WERI-Rb-1 (cell line): ENCODE measurements at regions not wholly inside any gene's neighbourhood (a gene's known extent, or its start where the extent isn't known, plus 50 kb on each side); places are given as distances from the start of the nearest gene placed in this dataset.

ENCODE experiments used
- DNase-seq: peaks from one replicate; pipeline ENCODE4 v3.0.0-alpha.2; 2020
- H3K27ac ChIP-seq: fragments of 250-450 bp; sonication (Bioruptor Pico); 2 replicates; pipeline ENCODE4 v1.5.1; 2020; ENCODE audit warnings: mild to moderate bottlenecking, moderate library complexity
- H3K27me3 ChIP-seq: fragments of 250-450 bp; sonication (Bioruptor Pico); 2 replicates; pipeline ENCODE4 v1.5.1; 2021; ENCODE audit warnings: mild to moderate bottlenecking, low read depth, moderate library complexity; ENCODE audit not compliant: insufficient read depth, severe bottlenecking
- H3K36me3 ChIP-seq: fragments of 250-450 bp; sonication (Bioruptor Pico); 2 replicates; pipeline ENCODE4 v1.5.1; 2020; ENCODE audit warnings: mild to moderate bottlenecking, moderate library complexity
- H3K4me3 ChIP-seq: 2 replicates; pipeline ENCODE4 v1.5.1; 2011; ENCODE audit warnings: low read depth, mild to moderate bottlenecking, control low read depth, low read length
- H3K9me3 ChIP-seq: fragments of 250-450 bp; sonication (Bioruptor Pico); 2 replicates; pipeline ENCODE4 v1.5.1; 2021; ENCODE audit warnings: mild to moderate bottlenecking, moderate library complexity; ENCODE audit not compliant: severe bottlenecking
- TF ChIP-seq, protein P1 (sequence below): IDR thresholded peaks from 2 replicates; pipeline ENCODE4 v1.5.1; 2011; ENCODE audit warnings: low read depth, mild to moderate bottlenecking, control low read depth, inconsistent platforms, low read length

GRCh38 chr7:17456541-17456940 lies 158.1 kb downstream of the AHR start:
- no peaks in the 10 kb centered on the region for H3K36me3 ChIP-seq
- TF ChIP-seq, protein P1, sequence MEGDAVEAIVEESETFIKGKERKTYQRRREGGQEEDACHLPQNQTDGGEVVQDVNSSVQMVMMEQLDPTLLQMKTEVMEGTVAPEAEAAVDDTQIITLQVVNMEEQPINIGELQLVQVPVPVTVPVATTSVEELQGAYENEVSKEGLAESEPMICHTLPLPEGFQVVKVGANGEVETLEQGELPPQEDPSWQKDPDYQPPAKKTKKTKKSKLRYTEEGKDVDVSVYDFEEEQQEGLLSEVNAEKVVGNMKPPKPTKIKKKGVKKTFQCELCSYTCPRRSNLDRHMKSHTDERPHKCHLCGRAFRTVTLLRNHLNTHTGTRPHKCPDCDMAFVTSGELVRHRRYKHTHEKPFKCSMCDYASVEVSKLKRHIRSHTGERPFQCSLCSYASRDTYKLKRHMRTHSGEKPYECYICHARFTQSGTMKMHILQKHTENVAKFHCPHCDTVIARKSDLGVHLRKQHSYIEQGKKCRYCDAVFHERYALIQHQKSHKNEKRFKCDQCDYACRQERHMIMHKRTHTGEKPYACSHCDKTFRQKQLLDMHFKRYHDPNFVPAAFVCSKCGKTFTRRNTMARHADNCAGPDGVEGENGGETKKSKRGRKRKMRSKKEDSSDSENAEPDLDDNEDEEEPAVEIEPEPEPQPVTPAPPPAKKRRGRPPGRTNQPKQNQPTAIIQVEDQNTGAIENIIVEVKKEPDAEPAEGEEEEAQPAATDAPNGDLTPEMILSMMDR = no peak
- no peak overlapping the region for H3K27ac ChIP-seq
- H3K27me3 ChIP-seq = no peaks in the 10 kb centered on the region
- H3K4me3 ChIP-seq = no peak overlapping the region
- DNase-seq = no peak
- no peaks in the 10 kb centered on the region for H3K9me3 ChIP-seq

DNA sequence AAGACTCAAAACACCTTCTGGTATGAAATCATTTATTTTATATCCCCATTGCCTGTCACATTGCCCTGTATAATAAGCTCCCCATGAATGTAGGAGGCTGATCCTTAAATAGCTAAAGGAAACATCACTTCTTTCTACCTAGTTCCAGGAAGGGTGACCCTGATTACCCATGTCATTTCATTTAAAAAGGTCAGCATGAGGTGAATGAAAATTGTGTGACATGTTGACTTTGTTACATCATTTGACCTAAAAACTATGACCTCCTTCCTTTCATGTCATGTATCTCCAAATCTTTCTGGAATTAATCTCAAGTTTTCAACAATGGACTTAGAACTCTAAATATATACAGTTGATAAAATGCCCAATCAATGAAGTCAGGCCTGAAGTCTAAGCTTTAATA lies 161.5 kb downstream of the AHR start:
- H3K4me3 ChIP-seq = no peak overlapping the region
- no peaks in the 10 kb centered on the region for H3K36me3 ChIP-seq
- no peak overlapping the region for H3K27ac ChIP-seq
- TF ChIP-seq, protein P1 = no peak
- DNase-seq = no peak
- no peaks in the 10 kb centered on the region for H3K27me3 ChIP-seq
- H3K9me3 ChIP-seq = no peaks in the 10 kb centered on the region

DNA sequence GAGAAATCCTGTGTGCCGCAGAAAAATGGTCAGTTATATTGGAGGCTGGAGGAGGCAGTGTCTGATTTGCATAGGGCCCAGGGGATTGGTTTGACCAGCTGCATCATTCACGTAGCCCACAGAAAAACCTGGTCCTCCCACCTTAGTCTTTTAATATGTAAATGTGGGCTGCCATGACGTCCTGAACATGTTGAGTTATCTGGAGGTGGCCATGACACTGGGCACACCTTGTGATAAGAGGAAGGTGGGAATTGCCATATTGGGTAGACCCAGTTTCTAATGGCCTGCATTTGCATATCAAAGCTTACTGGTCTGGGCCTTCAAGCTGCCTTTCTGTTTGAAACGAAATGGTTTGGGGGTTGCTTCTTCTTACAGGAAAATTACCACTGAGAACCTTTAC lies 162.2 kb downstream of the AHR start:
- TF ChIP-seq, protein P1 = no peak
- no peaks in the 10 kb centered on the region for H3K27me3 ChIP-seq
- DNase-seq = no peak
- no peak overlapping the region for H3K4me3 ChIP-seq
- H3K36me3 ChIP-seq = no peaks in the 10 kb centered on the region
- no peaks in the 10 kb centered on the region for H3K9me3 ChIP-seq
- no peak overlapping the region for H3K27ac ChIP-seq

- Histone ChIP-seq H3K27ac (no peak overlapping the region), H3K9me3 (no peaks in the 10 kb centered on the region), H3K36me3 (no peaks in the 10 kb centered on the region), H3K27me3 (no peaks in the 10 kb centered on the region), H3K4me3 (no peak overlapping the region)
- DNase-seq = no peak
- TF ChIP-seq, protein P1 = no peak
These were observed 163.7 kb downstream of the AHR start for GRCh38 chr7:17462131-17462631.

GRCh38 chr7:17463511-17464085 lies 165.1 kb downstream of the AHR start:
- TF ChIP-seq, protein P1 = no peak
- H3K9me3 ChIP-seq = no peaks in the 10 kb centered on the region
- H3K4me3 ChIP-seq = no peak overlapping the region
- no peak for DNase-seq
- H3K27me3 ChIP-seq = no peaks in the 10 kb centered on the region
- no peaks in the 10 kb centered on the region for H3K36me3 ChIP-seq
- H3K27ac ChIP-seq = no peak overlapping the region

DNA sequence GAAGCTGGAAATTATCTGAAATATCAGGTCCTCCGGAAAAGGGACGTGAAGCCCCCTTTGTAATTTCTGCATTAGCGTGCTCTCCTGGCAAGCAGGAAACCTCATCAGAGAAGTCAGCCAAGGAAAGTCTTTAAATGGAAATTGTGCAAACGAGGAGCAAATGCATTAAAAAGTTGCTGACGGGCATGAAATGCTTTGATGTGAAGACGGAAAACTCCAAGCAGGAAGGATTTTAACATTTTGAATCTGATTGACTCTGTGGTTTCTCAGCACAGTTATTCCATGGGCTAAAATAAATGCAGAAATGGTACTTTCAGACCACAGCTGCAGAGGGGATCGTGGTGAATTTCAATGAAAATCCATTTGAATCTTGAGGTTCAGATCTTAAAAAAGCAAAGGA lies 167.8 kb downstream of the AHR start:
- TF ChIP-seq, protein P1 = no peak
- Histone ChIP-seq H3K9me3 (no peaks in the 10 kb centered on the region), H3K4me3 (no peak overlapping the region)

More for the DNA sequence above, 167.8 kb downstream of the AHR start:
- no peak for DNase-seq
- Histone ChIP-seq H3K36me3 (no peaks in the 10 kb centered on the region), H3K27me3 (no peaks in the 10 kb centered on the region), H3K27ac (no peak overlapping the region)
